ENCODE measurements at regions not wholly inside any gene's neighbourhood (a gene's known extent, or its start where the extent isn't known, plus 50 kb on each side); places are given as distances from the start of the nearest gene placed in this dataset.

DNA sequence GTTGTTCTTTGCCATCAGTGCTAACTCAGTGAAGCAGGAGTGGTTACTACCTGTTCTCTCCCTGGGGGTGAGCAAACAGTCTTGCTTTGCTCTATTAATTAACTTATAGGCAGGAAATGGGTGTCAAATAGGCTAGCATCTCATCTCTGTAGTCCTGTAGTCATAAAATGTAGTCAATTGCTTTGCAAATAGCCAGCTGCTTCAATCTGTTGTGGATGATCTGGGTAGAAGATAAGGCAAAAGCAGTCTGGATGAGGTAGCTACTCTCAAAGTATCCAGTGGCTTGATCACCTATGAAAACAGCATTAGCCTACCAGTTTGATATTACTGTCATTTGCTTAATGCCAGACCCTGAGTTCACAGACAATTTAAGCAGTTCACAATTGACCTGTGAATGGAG, 369.0 kb upstream of the TMTC1 start:
- Histone ChIP-seq H3K9me2 (ENCODE audit: insufficient read depth) (no peaks in the 10 kb centered on the region), H3K27ac (no peak overlapping the region), H3K4me3 (no peak overlapping the region), H3F3A (ENCODE audit: insufficient read depth) (no peaks in the 10 kb centered on the region), H3K9ac (no peak overlapping the region), H3K36me3 (ENCODE audit: low read depth) (no peaks in the 10 kb centered on the region), H3K9me3 (ENCODE audit: low read depth) (no peaks in the 10 kb centered on the region), H2AFZ (no peak overlapping the region), H3K79me2 (ENCODE audit: insufficient read depth) (no peaks in the 10 kb centered on the region), H3K27me3 (replicated peaks; ENCODE audit: insufficient read depth) (no peaks in the 10 kb centered on the region), H4K20me1 (ENCODE audit: insufficient read depth) (no peaks in the 10 kb centered on the region), H3K4me2 (ENCODE audit: unreplicated experiment) (no peak overlapping the region), H3K4me1 (ENCODE audit: insufficient read depth) (no peaks in the 10 kb centered on the region)
- no peak for DNase-seq
- TF ChIP-seq EZH2phosphoT487 (IDR thresholded peaks at IDR 0.05; ENCODE audit: insufficient read depth, low read depth): no peak
- TF ChIP-seq EZH2 (IDR thresholded peaks at IDR 0.05; ENCODE audit: insufficient read depth, poor library complexity, severe bottlenecking): no peak
- in situ Hi-C loops (cut with MboI): no loop called here

DNA sequence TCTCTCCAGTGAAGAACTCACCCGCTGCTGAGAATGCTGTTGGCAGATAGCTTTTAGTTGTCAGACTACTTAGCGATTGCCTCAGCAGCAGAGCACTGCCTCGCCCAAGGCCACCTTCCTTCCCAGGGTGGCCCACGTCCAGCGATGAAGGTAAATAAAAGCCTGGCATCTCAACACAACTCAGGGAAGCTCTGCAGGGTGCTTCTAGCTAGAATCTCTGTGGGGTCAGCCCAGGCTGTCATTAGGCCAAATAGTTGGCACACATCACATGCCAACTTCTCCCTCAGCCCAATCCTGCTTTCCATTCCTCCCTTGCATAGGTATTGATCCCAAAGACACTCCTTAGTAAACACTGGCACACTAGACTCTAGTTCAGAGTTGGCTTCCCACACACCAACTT, 368.1 kb upstream of the TMTC1 start:
- Histone ChIP-seq H3K4me1 (ENCODE audit: insufficient read depth) (no peaks in the 10 kb centered on the region), H3K4me3 (no peak overlapping the region), H3F3A (ENCODE audit: insufficient read depth) (no peaks in the 10 kb centered on the region), H2AFZ (no peak overlapping the region), H3K9ac (no peak overlapping the region), H3K79me2 (ENCODE audit: insufficient read depth) (no peaks in the 10 kb centered on the region), H3K36me3 (ENCODE audit: low read depth) (no peaks in the 10 kb centered on the region), H3K27ac (no peak overlapping the region), H3K9me3 (ENCODE audit: low read depth) (no peaks in the 10 kb centered on the region), H3K4me2 (ENCODE audit: unreplicated experiment) (no peak overlapping the region), H3K27me3 (replicated peaks; ENCODE audit: insufficient read depth) (no peaks in the 10 kb centered on the region), H4K20me1 (ENCODE audit: insufficient read depth) (no peaks in the 10 kb centered on the region), H3K9me2 (ENCODE audit: insufficient read depth) (no peaks in the 10 kb centered on the region)
- TF ChIP-seq EZH2phosphoT487 (IDR thresholded peaks at IDR 0.05; ENCODE audit: insufficient read depth, low read depth) (no peak), EZH2 (IDR thresholded peaks at IDR 0.05; ENCODE audit: insufficient read depth, poor library complexity, severe bottlenecking) (no peak)
- no peak for DNase-seq
- WGBS, 2 experiments (ENCODE audit: low coverage in 1 of 2, low lambda C conversion rate in 2 of 2, missing lambda C conversion rate in 2 of 2): 44 to 50% methylated on average over 5 of the region's 5 CpGs
- in situ Hi-C loops (cut with MboI): no loop called here

DNA sequence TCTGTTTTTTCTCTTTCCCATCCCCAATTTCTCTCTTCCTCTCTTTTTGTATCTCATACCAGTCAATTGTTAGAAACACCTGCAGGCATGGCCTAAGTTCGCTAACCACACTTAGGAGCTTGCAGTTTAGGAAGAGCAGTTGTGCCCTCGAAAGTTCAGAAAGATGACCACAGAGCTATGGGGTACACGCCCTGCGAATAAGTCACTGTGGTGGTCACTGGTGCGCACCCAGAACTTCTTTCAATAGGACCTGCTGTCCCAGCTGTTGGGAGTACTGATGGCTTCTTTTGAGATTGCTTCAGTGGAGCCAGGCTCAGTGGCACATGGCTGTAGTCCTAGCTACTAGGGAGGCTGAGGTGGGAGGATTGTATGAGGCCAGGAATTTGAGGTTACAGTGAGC, 362.8 kb upstream of the TMTC1 start:
- Histone ChIP-seq H3K9me3 (ENCODE audit: low read depth) (no peaks in the 10 kb centered on the region), H3K36me3 (ENCODE audit: low read depth) (no peaks in the 10 kb centered on the region), H3K4me1 (ENCODE audit: insufficient read depth) (peaks cover 9% of the 10 kb centered on the region; the same call in 1 of the 2 replicates), H3K4me3 (no peak overlapping the region), H3K9me2 (ENCODE audit: insufficient read depth) (no peaks in the 10 kb centered on the region), H3K9ac (no peak overlapping the region), H2AFZ (no peak overlapping the region), H4K20me1 (ENCODE audit: insufficient read depth) (no peaks in the 10 kb centered on the region), H3K27me3 (replicated peaks; ENCODE audit: insufficient read depth) (no peaks in the 10 kb centered on the region), H3K4me2 (ENCODE audit: unreplicated experiment) (no peak overlapping the region), H3K79me2 (ENCODE audit: insufficient read depth) (no peaks in the 10 kb centered on the region), H3K27ac (no peak overlapping the region), H3F3A (ENCODE audit: insufficient read depth) (no peaks in the 10 kb centered on the region)
- WGBS, 2 experiments (ENCODE audit: low coverage in 1 of 2, low lambda C conversion rate in 2 of 2, missing lambda C conversion rate in 2 of 2): 54 to 59% methylated on average over 5 of the region's 5 CpGs
- no peak for DNase-seq
- in situ Hi-C loops (cut with MboI): no loop called here
- TF ChIP-seq EZH2 (IDR thresholded peaks at IDR 0.05; ENCODE audit: insufficient read depth, poor library complexity, severe bottlenecking) (no peak), EZH2phosphoT487 (IDR thresholded peaks at IDR 0.05; ENCODE audit: insufficient read depth, low read depth) (no peak)

DNA sequence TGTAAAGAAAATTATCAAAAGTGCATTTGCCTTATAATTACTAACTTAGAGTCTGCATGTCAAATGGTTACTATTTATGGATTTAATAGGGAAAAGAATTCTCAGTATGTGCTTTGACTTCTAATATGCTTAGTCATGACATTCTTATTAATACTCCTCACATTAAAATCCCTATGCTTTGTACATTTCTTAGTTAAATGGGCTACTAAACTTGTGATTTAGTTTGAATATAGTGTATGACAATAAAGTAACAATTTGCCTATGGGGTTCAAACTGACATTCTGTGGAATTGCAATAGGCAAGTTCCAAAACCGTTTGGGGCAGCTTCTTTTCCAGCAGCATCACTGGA, 361.9 kb upstream of the TMTC1 start:
- 5 to 7% methylated on average over 1 of the region's 1 CpG for WGBS, 2 experiments (ENCODE audit: low coverage in 1 of 2, low lambda C conversion rate in 2 of 2, missing lambda C conversion rate in 2 of 2)
- no peak overlapping the region for H3K27ac ChIP-seq

More for the DNA sequence above, 361.9 kb upstream of the TMTC1 start:
- no peak overlapping the region for H2AFZ ChIP-seq
- no peak overlapping the region for H3K4me3 ChIP-seq
- DNase-seq: no peak
- no peak overlapping the region for H3K9ac ChIP-seq
- H3K36me3 ChIP-seq (ENCODE audit: low read depth): no peaks in the 10 kb centered on the region
- in situ Hi-C loops (cut with MboI): no loop called here
- H3K4me1 ChIP-seq (ENCODE audit: insufficient read depth): peaks cover 9% of the 10 kb centered on the region; the same call in 1 of the 2 replicates
- peak overlapping the region; percentile 6 for H3K4me2 ChIP-seq (ENCODE audit: unreplicated experiment)
- no peaks in the 10 kb centered on the region for H3K27me3 ChIP-seq (replicated peaks; ENCODE audit: insufficient read depth)
- H4K20me1 ChIP-seq (ENCODE audit: insufficient read depth): no peaks in the 10 kb centered on the region
- H3K9me2 ChIP-seq (ENCODE audit: insufficient read depth): no peaks in the 10 kb centered on the region
- no peaks in the 10 kb centered on the region for H3K9me3 ChIP-seq (ENCODE audit: low read depth)
- H3F3A ChIP-seq (ENCODE audit: insufficient read depth): no peaks in the 10 kb centered on the region
- TF ChIP-seq EZH2 (IDR thresholded peaks at IDR 0.05; ENCODE audit: insufficient read depth, poor library complexity, severe bottlenecking): no peak
- no peak for TF ChIP-seq EZH2phosphoT487 (IDR thresholded peaks at IDR 0.05; ENCODE audit: insufficient read depth, low read depth)
- H3K79me2 ChIP-seq (ENCODE audit: insufficient read depth): no peaks in the 10 kb centered on the region
